ENCODE measurements at regions not wholly inside any gene's neighbourhood (a gene's known extent, or its start where the extent isn't known, plus 50 kb on each side); places are given as distances from the start of the nearest gene placed in this dataset.

GRCh38 chr1:221637641-221638041 lies 104.2 kb downstream of the DUSP10 start:
- TF ChIP-seq POLR2A (IDR thresholded peaks at IDR 0.05), result no peak
- TF ChIP-seq, protein P1, sequence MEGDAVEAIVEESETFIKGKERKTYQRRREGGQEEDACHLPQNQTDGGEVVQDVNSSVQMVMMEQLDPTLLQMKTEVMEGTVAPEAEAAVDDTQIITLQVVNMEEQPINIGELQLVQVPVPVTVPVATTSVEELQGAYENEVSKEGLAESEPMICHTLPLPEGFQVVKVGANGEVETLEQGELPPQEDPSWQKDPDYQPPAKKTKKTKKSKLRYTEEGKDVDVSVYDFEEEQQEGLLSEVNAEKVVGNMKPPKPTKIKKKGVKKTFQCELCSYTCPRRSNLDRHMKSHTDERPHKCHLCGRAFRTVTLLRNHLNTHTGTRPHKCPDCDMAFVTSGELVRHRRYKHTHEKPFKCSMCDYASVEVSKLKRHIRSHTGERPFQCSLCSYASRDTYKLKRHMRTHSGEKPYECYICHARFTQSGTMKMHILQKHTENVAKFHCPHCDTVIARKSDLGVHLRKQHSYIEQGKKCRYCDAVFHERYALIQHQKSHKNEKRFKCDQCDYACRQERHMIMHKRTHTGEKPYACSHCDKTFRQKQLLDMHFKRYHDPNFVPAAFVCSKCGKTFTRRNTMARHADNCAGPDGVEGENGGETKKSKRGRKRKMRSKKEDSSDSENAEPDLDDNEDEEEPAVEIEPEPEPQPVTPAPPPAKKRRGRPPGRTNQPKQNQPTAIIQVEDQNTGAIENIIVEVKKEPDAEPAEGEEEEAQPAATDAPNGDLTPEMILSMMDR (IDR thresholded peaks at IDR 0.05), result peak in 2 of 6 experiments; percentile 11 to 13

Data from thyroid gland (tissue), 4 donors.